Retinal pigment epithelial cell (primary cell): ENCODE measurements at regions not wholly inside any gene's neighbourhood (a gene's known extent, or its start where the extent isn't known, plus 50 kb on each side); places are given as distances from the start of the nearest gene placed in this dataset.

Source experiments
- DNase-seq: peaks from one replicate; pipeline ENCODE4 v3.0.0-alpha.2; 2010; ENCODE audit warnings: low read depth
- H3K4me3 ChIP-seq: 2 replicates; pipeline ENCODE4 v1.5.1; 2011; ENCODE audit warnings: mild to moderate bottlenecking, low read length, control low read depth, moderate library complexity
- TF ChIP-seq, protein P1 (sequence below): conservative IDR thresholded peaks from 2 replicates; pipeline ENCODE4 v1.5.1; 2011; ENCODE audit warnings: low read depth, low read length, control low read depth, inconsistent platforms

DNA sequence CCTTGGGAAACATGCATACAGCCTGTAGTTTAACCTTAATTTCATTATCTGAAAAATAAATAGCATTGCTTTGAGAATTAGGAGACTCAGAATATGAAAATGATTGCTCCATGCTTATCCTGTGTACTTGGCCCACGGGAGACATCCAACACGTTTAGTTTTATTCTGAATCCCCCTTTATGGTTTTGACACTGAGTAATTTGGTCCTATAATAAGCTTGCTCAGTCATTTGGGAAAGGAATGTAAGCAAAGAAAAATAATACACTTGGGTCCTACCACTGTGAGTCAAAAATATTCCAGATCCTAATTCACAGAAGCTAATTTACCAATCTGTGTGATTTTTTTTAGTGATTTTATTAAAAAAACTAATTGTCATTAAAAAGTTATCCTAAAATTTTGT lies 557.3 kb downstream of the USP25 start:
- TF ChIP-seq, protein P1, sequence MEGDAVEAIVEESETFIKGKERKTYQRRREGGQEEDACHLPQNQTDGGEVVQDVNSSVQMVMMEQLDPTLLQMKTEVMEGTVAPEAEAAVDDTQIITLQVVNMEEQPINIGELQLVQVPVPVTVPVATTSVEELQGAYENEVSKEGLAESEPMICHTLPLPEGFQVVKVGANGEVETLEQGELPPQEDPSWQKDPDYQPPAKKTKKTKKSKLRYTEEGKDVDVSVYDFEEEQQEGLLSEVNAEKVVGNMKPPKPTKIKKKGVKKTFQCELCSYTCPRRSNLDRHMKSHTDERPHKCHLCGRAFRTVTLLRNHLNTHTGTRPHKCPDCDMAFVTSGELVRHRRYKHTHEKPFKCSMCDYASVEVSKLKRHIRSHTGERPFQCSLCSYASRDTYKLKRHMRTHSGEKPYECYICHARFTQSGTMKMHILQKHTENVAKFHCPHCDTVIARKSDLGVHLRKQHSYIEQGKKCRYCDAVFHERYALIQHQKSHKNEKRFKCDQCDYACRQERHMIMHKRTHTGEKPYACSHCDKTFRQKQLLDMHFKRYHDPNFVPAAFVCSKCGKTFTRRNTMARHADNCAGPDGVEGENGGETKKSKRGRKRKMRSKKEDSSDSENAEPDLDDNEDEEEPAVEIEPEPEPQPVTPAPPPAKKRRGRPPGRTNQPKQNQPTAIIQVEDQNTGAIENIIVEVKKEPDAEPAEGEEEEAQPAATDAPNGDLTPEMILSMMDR, result no peak
- no peak for DNase-seq

DNA sequence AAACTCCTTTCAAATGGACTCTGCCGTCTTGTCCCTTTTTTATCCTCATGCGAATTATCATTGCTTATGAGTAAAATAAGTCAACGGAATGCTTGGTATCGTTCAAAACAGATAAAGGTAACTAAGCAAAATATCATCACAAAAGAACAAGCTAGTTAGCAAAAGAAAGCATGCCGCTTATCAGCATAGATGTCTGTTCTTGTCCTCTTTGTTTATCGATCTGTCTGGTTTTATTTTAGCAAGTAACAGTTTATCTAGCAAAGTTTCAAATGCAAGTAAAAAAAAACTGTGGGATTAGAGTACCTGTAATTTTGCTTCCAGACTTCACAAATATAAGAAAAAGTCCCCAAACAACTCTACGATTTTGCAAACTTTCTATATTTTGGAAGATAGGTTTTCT lies 561.5 kb downstream of the USP25 start:
- TF ChIP-seq, protein P1, result no peak
- no peak overlapping the region for H3K4me3 ChIP-seq
- DNase-seq, result no peak

More for the DNA sequence above, 557.3 kb downstream of the USP25 start:
- no peak overlapping the region for H3K4me3 ChIP-seq

DNA sequence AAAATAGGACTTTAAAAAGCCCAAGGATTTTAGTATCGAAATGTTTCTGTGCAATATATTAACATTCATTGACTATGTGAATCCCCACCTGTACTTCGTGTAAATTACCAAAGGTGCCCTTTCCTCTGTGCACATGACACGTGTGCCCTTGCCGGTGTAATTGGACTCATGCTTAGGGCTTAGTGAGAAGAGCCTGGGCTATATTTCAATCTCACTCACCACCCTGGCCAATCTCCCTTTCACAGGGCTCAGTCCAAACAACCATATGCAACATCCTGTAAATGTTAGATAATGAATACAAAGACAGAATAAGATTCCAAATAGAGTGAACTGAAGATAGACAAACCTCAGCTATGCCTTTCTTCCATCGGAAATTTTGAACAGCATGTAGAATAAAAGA lies 564.3 kb downstream of the USP25 start:
- TF ChIP-seq, protein P1, result no peak
- no peak overlapping the region for H3K4me3 ChIP-seq
- DNase-seq, result no peak

DNA sequence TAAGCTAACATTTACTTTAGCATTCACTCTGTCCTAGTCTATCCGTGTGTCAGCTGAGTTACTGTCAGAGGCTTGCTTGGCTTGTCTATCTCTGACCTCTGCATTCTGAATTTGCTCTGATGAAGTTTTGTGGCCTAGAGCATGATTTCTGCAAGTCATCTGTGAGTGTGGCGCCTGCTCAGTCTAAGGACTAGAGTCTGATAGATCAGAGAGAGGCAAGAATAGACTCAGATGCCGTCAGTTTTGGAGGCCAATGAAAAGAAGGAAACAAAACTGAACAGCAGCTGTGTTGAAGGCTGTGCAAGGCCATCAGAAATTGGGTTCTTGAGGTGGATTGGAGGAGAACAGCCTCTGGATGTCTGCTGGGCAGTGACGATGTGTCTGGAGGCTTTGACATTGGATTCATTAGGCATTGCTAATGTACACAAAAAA lies 573.1 kb downstream of the USP25 start:
- DNase-seq, result no peak
- TF ChIP-seq, protein P1, result no peak
- H3K4me3 ChIP-seq, result no peak overlapping the region

DNA sequence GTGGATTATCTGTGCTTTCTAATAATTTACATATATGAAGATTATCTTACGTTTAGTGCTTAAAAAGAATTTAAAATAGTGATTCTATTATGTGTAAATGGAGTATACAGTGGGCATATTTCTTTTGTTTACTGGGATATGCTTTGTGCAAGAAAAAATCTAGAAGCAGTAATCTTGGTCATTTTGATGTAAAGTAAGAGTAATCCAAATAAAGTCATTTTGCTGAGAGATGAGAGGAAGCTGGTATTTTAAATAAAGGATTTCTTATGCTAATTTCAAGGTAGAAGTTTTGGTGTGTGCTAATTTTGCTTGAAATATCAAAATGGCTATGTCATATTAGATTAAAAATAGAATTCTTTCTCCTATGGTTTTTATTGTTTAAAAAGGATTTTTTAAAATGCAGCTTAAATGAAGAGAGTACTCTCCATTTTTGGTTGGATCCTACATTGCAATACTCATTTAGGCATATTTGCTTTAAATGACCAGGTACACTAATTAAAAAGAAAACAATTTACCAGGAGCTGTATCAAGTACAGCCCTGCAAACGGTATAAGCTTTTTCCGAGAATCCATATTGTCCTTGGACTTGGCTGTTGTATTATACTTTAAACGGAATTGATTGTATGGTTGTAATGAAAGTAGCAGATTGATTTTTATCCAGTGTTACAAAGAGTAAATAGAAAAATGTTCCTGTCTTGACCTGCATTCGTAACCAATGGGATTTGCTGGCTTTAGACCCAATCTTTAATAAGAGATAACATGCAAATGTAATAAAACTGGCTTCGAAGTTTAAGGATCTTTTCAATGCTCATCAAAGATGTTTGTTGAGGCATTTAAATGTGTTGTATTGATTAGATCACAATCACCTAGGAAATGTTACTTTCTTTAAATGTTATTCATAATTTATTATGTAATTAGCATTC lies 574.7 kb downstream of the USP25 start:
- no peak overlapping the region for H3K4me3 ChIP-seq
- DNase-seq, result no peak
- TF ChIP-seq, protein P1, result no peak

DNA sequence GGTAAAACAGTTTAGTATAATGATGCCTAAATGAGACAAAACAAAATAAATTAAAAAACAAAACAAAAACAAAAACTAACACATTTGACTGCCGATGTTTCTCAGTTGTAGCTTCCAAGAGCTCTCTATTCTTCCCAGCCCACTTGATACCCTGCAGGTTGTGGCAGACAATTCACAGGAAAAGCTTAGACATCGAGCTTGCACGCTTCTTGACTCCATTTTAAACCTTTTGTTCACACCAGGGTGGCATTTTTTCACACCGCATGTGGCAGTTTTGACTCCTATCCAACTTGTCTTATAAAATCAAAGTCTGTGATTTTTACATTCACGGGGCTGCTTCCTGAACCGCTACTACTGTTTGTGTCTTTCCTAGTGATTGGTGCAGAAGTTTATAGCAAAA lies 575.9 kb downstream of the USP25 start:
- DNase-seq, result no peak

DNA sequence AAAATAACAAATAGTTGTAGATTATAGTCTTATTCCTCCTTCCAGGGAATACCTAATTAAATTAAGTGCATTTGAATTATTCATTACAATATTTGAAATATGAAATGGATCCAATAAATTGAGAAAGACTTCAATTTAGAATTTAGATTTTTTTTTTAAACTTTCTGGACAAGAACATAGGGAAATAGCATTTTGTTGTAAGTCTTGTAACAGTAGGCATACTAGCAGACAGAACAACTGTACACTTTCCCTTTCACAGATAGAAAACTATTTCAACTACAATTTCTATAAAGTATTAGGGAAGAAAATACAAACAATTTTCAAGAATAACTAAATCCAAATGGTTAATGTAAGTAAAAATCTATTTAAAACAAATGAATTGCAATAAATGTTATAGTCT lies 577.5 kb downstream of the USP25 start:
- DNase-seq, result no peak
- H3K4me3 ChIP-seq, result no peak overlapping the region
- TF ChIP-seq, protein P1, result no peak

More for the DNA sequence above, 575.9 kb downstream of the USP25 start:
- H3K4me3 ChIP-seq, result peak overlapping the region; percentile 24
- TF ChIP-seq, protein P1, result no peak
